ENCODE measurements at regions not wholly inside any gene's neighbourhood (a gene's known extent, or its start where the extent isn't known, plus 50 kb on each side); places are given as distances from the start of the nearest gene placed in this dataset.

GRCh38 chr3:109387621-109388020 is 50.3 kb upstream of the DPPA4 start:
- H3K79me2 ChIP-seq (ENCODE audit: control insufficient read depth, insufficient read depth, low read length) = no peaks in the 10 kb centered on the region
- CTCF ChIA-PET (ENCODE audit: low intra/inter-chr PET ratio) = no interaction called here
- in situ Hi-C loops (cut with MboI) = no loop called here
- TF ChIP-seq C11orf30 (IDR thresholded peaks at IDR 0.05; ENCODE audit: low read depth) (no peak), ZNF79 (CRISPR knock-in tag; IDR thresholded peaks at IDR 0.05; ENCODE audit: low read depth) (no peak), POLR2G (IDR thresholded peaks at IDR 0.05; ENCODE audit: low read depth, low read length) (no peak), FOXJ2 (tag; IDR thresholded peaks at IDR 0.05) (no peak), GABPB2 (CRISPR knock-in tag; conservative IDR thresholded peaks at IDR 0.05) (no peak), ZNF274 (IDR thresholded peaks at IDR 0.05; ENCODE audit: borderline replicate concordance, low read depth, low read length) (no peak), CHCHD3 (CRISPR knock-in tag; IDR thresholded peaks at IDR 0.05) (no peak), LEF1 (IDR thresholded peaks at IDR 0.05) (no peak), FUS (optimal IDR thresholded peaks at IDR 0.05; ENCODE audit: low read depth, low read length) (no peak), SUPT5H (IDR thresholded peaks at IDR 0.05) (no peak), RAD51 (IDR thresholded peaks at IDR 0.05; ENCODE audit: borderline replicate concordance, low read depth) (no peak), ZNF76 (CRISPR knock-in tag; IDR thresholded peaks at IDR 0.05; ENCODE audit: borderline replicate concordance) (no peak), MTF1 (CRISPR knock-in tag; IDR thresholded peaks at IDR 0.05; ENCODE audit: borderline replicate concordance) (no peak)
- TF ChIP-seq, protein P1, sequence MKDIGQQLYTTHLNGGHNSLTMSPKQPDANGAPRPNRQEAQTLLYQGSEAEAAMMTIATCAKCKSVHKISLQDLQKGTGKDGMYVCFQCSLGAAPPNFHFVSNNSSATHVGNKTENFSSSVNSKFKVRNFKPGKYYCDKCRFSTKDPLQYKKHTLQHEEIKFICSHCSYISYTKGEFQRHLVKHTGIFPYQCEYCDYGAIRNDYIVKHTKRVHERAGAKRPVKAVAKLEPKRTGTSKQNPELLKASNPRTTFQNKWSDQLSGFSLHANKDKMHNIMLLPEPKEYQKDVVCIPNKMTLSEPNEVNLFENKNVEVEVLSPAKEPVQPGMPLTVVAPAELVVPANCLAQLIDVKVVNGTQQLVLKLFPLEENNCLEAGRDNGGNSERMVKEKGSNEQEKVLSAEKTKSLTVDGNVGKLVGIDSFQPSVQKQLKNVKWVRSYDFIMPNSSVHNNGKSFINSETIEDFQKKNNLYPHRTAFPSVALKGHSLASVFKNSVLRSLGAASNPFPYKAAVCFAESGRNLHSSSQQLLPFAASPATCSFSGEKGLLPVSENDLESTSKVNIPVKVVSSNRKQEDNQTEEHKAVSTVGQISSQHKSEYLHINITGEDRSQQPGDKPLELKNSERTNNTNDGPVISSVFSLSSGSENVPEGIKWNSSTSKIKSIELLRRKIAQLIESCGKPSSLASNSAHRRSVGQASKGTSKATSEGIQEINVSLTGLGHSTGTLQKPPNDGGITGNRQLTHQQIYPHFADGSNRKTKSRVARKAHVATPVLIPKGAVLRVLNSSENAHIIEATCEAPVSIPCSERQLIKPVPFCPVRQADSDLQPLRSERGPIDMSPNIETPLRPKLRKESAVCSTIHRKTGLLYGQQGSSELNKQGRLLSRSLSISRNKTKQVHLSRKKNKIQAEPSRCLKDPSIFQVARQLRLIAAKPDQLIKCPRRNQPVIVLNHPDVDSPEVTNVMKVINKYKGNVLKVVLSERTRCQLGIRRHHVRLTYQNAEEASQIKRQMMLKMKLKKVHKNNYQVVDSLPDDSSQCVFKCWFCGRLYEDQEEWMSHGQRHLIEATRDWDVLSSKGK (CRISPR knock-in tag; IDR thresholded peaks at IDR 0.05) = no peak
- TF ChIP-seq, protein P2, sequence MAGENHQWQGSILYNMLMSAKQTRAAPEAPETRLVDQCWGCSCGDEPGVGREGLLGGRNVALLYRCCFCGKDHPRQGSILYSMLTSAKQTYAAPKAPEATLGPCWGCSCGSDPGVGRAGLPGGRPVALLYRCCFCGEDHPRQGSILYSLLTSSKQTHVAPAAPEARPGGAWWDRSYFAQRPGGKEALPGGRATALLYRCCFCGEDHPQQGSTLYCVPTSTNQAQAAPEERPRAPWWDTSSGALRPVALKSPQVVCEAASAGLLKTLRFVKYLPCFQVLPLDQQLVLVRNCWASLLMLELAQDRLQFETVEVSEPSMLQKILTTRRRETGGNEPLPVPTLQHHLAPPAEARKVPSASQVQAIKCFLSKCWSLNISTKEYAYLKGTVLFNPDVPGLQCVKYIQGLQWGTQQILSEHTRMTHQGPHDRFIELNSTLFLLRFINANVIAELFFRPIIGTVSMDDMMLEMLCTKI (IDR thresholded peaks at IDR 0.05; ENCODE audit: partially characterized antibody) = no peak

More at GRCh38 chr3:109387621-109388020, 50.3 kb upstream of the DPPA4 start:
- no peaks in the 10 kb centered on the region for H4K20me1 ChIP-seq (replicated peaks; ENCODE audit: control insufficient read depth, insufficient read depth, low read length)
- POLR2A ChIA-PET = no interaction called here
- DNase-seq (ENCODE audit: extremely low read depth in 1 of 4, low spot score in 3 of 4) (no peak), FAIRE-seq (no peak), ATAC-seq (no peak)
- H3K4me3 ChIP-seq = no peak overlapping the region
- no peaks in the 10 kb centered on the region for H3K27me3 ChIP-seq (ENCODE audit: control insufficient read depth in 2 of 2, insufficient read depth in 2 of 2, low read length in 2 of 2)
- no peaks in the 10 kb centered on the region for H3K9me3 ChIP-seq (replicated peaks; ENCODE audit: control insufficient read depth, insufficient read depth, low read depth, low read length)
- no peaks in the 10 kb centered on the region for H3K4me1 ChIP-seq (replicated peaks in 1 of 2; ENCODE audit: control insufficient read depth in 2 of 2, insufficient read depth in 2 of 2, low read length in 2 of 2)
- H3K4me2 ChIP-seq (ENCODE audit: insufficient read depth, low read length) = no peak overlapping the region
- no peak overlapping the region for H2AFZ ChIP-seq (ENCODE audit: low read depth, low read length)
- H3K27ac ChIP-seq (ENCODE audit: extremely low read depth, low read depth, low read length) = no peak overlapping the region
- intact Hi-C loops (cut with micrococcal nuclease) = no loop called here
- no peak overlapping the region for H3K9ac ChIP-seq (ENCODE audit: insufficient read depth in 1 of 2, low read depth in 2 of 2, low read length in 2 of 2)
- WGBS (ENCODE audit: insufficient coverage, low coverage, missing lambda C conversion rate) = 0% methylated on average over 1 of the region's 1 CpG
- no TSS peak for BruUV-seq (replicated peaks)
- H3K9me1 ChIP-seq (ENCODE audit: control insufficient read depth, insufficient read depth, low read length) = no peaks in the 10 kb centered on the region
- H3K36me3 ChIP-seq (ENCODE audit: control insufficient read depth, insufficient read depth, low read length) = no peaks in the 10 kb centered on the region

All from K562 (cell line).